ENCODE measurements at regions not wholly inside any gene's neighbourhood (a gene's known extent, or its start where the extent isn't known, plus 50 kb on each side); places are given as distances from the start of the nearest gene placed in this dataset.

- no peak for DNase-seq
- TF ChIP-seq CTCF (IDR thresholded peaks at IDR 0.05) (no peak), POLR2A (IDR thresholded peaks at IDR 0.05) (no peak)
- no peaks in the 10 kb centered on the region for H3K36me3 ChIP-seq
- intact Hi-C loops (cut with DNase I), result no loop called here
- H3K9me3 ChIP-seq, result no peaks in the 10 kb centered on the region
- H3K27ac ChIP-seq, result no peak overlapping the region
- peaks cover 11 to 18% of the 10 kb centered on the region in 2 donors for H3K4me1 ChIP-seq
- no peak overlapping the region for H3K4me3 ChIP-seq (replicated peaks in 1 of 3)
- no peaks in the 10 kb centered on the region for H3K27me3 ChIP-seq
- WGBS, 2 donors, result 95 to 100% methylated on average over 2 of the region's 2 CpGs
Measured at GRCh38 chr17:36779550-36779949, 157.7 kb upstream of the LHX1 start.

GRCh38 chr17:36784633-36785032, 152.6 kb upstream of the LHX1 start:
- Histone ChIP-seq H3K9me3 (no peaks in the 10 kb centered on the region), H3K36me3 (no peaks in the 10 kb centered on the region), H3K4me1 (no peaks in the 10 kb centered on the region), H3K27me3 (no peaks in the 10 kb centered on the region), H3K27ac (no peak overlapping the region), H3K4me3 (replicated peaks in 1 of 3) (no peak overlapping the region)
- WGBS, 2 donors, result 80 to 94% methylated on average over 1 of the region's 1 CpG
- TF ChIP-seq POLR2A (IDR thresholded peaks at IDR 0.05) (no peak), CTCF (IDR thresholded peaks at IDR 0.05) (no peak)
- intact Hi-C loops (cut with DNase I), result no loop called here
- no peak for DNase-seq

GRCh38 chr17:36786867-36787266, 150.4 kb upstream of the LHX1 start:
- no peak overlapping the region for H3K4me3 ChIP-seq (replicated peaks in 1 of 3)
- H3K4me1 ChIP-seq, result no peaks in the 10 kb centered on the region
- H3K36me3 ChIP-seq, result no peaks in the 10 kb centered on the region
- DNase-seq, result no peak
- intact Hi-C loops (cut with DNase I), result no loop called here
- H3K9me3 ChIP-seq, result no peaks in the 10 kb centered on the region
- 81 to 84% methylated on average over 2 of the region's 2 CpGs for WGBS, 2 donors
- TF ChIP-seq POLR2A (IDR thresholded peaks at IDR 0.05), result no peak
- H3K27me3 ChIP-seq, result no peaks in the 10 kb centered on the region
- H3K27ac ChIP-seq, result no peak overlapping the region

GRCh38 chr17:36791150-36791941, 145.9 kb upstream of the LHX1 start:
- Histone ChIP-seq H3K4me3 (replicated peaks in 1 of 3) (no peak overlapping the region), H3K27ac (no peak overlapping the region), H3K27me3 (no peaks in the 10 kb centered on the region), H3K4me1 (no peaks in the 10 kb centered on the region), H3K36me3 (no peaks in the 10 kb centered on the region), H3K9me3 (no peaks in the 10 kb centered on the region)
- intact Hi-C loops (cut with DNase I), result no loop called here
- no peak for DNase-seq
- TF ChIP-seq POLR2A (IDR thresholded peaks at IDR 0.05) (no peak), CTCF (IDR thresholded peaks at IDR 0.05) (no peak)
- 22 to 30% methylated on average over 6 to 7 of the region's 7 CpGs for WGBS, 2 donors

GRCh38 chr17:36791942-36792475, 145.3 kb upstream of the LHX1 start:
- no peak overlapping the region for H3K4me3 ChIP-seq (replicated peaks in 1 of 3)
- WGBS, 2 donors, result 41 to 44% methylated on average over 13 of the region's 13 CpGs
- intact Hi-C loops (cut with DNase I), result no loop called here
- no peaks in the 10 kb centered on the region for H3K36me3 ChIP-seq
- no peak for DNase-seq
- H3K4me1 ChIP-seq, result no peaks in the 10 kb centered on the region
- no peaks in the 10 kb centered on the region for H3K27me3 ChIP-seq
- TF ChIP-seq POLR2A (IDR thresholded peaks at IDR 0.05) (no peak), CTCF (IDR thresholded peaks at IDR 0.05) (no peak)
- H3K9me3 ChIP-seq, result no peaks in the 10 kb centered on the region
- H3K27ac ChIP-seq, result no peak overlapping the region

All from thyroid gland (tissue), 4 donors.